ENCODE measurements at regions not wholly inside any gene's neighbourhood (a gene's known extent, or its start where the extent isn't known, plus 50 kb on each side); places are given as distances from the start of the nearest gene placed in this dataset.
A peak's percentile ranks its signal among the peaks of the same experiment; 100 is the strongest.

GRCh38 chrX:40933706-40934425 is 151.4 kb upstream of the USP9X start:
- no peaks in the 10 kb centered on the region for H3K36me3 Mint-ChIP-seq (ENCODE audit: low read depth, unreplicated experiment)
- peaks cover 11% of the 10 kb centered on the region for H3K4me1 Mint-ChIP-seq (ENCODE audit: low read depth, unreplicated experiment)
- H3K9me3 ChIP-seq (ENCODE audit: insufficient read depth, low read depth, low read length) = no peaks in the 10 kb centered on the region
- H3K4me2 ChIP-seq (ENCODE audit: low read length) = peak overlapping the region; percentile 88
- peak; percentile 66 for FAIRE-seq
- H3K4me3 Mint-ChIP-seq (ENCODE audit: unreplicated experiment) = peak overlapping the region; percentile 27
- H3K27ac Mint-ChIP-seq (ENCODE audit: unreplicated experiment) = peak overlapping the region; percentile 96
- no peaks in the 10 kb centered on the region for H3K79me2 ChIP-seq (ENCODE audit: insufficient read depth, low read length)
- H3K4me1 ChIP-seq (ENCODE audit: insufficient read depth, low read length) = peaks cover 9% of the 10 kb centered on the region
- no peaks in the 10 kb centered on the region for H3K27me3 ChIP-seq (ENCODE audit: insufficient read depth, low read length)
- H3K9me3 Mint-ChIP-seq (ENCODE audit: unreplicated experiment) = no peaks in the 10 kb centered on the region
- H3K36me3 ChIP-seq (ENCODE audit: insufficient read depth, low read length) = no peaks in the 10 kb centered on the region
- H2AFZ ChIP-seq (ENCODE audit: low read depth, low read length) = peak overlapping the region; percentile 50
- H3K9ac ChIP-seq (ENCODE audit: low read length) = peak overlapping the region; percentile 83
- H3K27me3 Mint-ChIP-seq (ENCODE audit: low read depth, unreplicated experiment) = no peaks in the 10 kb centered on the region
- H3K27ac ChIP-seq (ENCODE audit: low read depth, low read length) = peak overlapping the region; percentile 81
- DNase-seq (ENCODE audit: low read depth) = peak; percentile 68
- TF ChIP-seq, protein P1, sequence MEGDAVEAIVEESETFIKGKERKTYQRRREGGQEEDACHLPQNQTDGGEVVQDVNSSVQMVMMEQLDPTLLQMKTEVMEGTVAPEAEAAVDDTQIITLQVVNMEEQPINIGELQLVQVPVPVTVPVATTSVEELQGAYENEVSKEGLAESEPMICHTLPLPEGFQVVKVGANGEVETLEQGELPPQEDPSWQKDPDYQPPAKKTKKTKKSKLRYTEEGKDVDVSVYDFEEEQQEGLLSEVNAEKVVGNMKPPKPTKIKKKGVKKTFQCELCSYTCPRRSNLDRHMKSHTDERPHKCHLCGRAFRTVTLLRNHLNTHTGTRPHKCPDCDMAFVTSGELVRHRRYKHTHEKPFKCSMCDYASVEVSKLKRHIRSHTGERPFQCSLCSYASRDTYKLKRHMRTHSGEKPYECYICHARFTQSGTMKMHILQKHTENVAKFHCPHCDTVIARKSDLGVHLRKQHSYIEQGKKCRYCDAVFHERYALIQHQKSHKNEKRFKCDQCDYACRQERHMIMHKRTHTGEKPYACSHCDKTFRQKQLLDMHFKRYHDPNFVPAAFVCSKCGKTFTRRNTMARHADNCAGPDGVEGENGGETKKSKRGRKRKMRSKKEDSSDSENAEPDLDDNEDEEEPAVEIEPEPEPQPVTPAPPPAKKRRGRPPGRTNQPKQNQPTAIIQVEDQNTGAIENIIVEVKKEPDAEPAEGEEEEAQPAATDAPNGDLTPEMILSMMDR (IDR thresholded peaks at IDR 0.05; ENCODE audit: insufficient read depth, low read depth, low read length) = no peak
- no peak for TF ChIP-seq EZH2 (IDR thresholded peaks at IDR 0.05; ENCODE audit: insufficient read depth, low read length)
- H3K4me3 ChIP-seq (ENCODE audit: insufficient read depth, low read depth, low read length) = peak overlapping the region; percentile 50
- H4K20me1 ChIP-seq (ENCODE audit: insufficient read depth, low read length) = no peaks in the 10 kb centered on the region

DNA sequence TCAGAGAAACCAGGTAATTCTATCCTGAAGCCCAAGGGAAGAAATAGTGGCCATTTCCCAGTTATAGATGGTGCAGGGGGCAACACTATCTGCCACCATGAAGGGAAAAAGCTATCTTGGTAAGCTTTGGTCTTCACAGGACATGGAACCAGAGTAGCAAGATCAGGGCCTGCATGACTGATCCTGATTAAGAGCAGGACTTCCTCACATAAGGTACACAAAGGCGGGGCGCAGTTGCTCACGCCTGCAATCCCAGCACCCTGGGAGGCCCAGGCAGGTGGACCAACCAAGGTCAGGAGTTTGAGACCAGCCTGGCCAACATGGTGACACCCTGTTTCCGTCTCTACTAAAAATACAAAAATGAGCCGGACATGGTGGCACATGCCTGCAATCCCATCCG is 148.4 kb upstream of the USP9X start:
- no peaks in the 10 kb centered on the region for H3K36me3 ChIP-seq (ENCODE audit: insufficient read depth, low read length)
- FAIRE-seq (no peak), DNase-seq (ENCODE audit: low read depth) (no peak)
- no peaks in the 10 kb centered on the region for H4K20me1 ChIP-seq (ENCODE audit: insufficient read depth, low read length)
- H3K9me3 ChIP-seq (ENCODE audit: insufficient read depth, low read depth, low read length) = no peaks in the 10 kb centered on the region
- no peaks in the 10 kb centered on the region for H3K27me3 Mint-ChIP-seq (ENCODE audit: low read depth, unreplicated experiment)
- H3K36me3 Mint-ChIP-seq (ENCODE audit: low read depth, unreplicated experiment) = no peaks in the 10 kb centered on the region
- peaks cover 9% of the 10 kb centered on the region for H3K4me1 ChIP-seq (ENCODE audit: insufficient read depth, low read length)
- H3K4me2 ChIP-seq (ENCODE audit: low read length) = no peak overlapping the region
- H3K9me3 Mint-ChIP-seq (ENCODE audit: unreplicated experiment) = no peaks in the 10 kb centered on the region
- H3K4me3 ChIP-seq (ENCODE audit: insufficient read depth, low read depth, low read length) = no peak overlapping the region
- no peaks in the 10 kb centered on the region for H3K79me2 ChIP-seq (ENCODE audit: insufficient read depth, low read length)
- no peak overlapping the region for H3K27ac Mint-ChIP-seq (ENCODE audit: unreplicated experiment)
- TF ChIP-seq, protein P1 (IDR thresholded peaks at IDR 0.05; ENCODE audit: insufficient read depth, low read depth, low read length) = no peak
- no peak for TF ChIP-seq EZH2 (IDR thresholded peaks at IDR 0.05; ENCODE audit: insufficient read depth, low read length)
- H3K4me1 Mint-ChIP-seq (ENCODE audit: low read depth, unreplicated experiment) = peaks cover 9% of the 10 kb centered on the region
- no peaks in the 10 kb centered on the region for H3K27me3 ChIP-seq (ENCODE audit: insufficient read depth, low read length)
- no peak overlapping the region for H3K27ac ChIP-seq (ENCODE audit: low read depth, low read length)
- H2AFZ ChIP-seq (ENCODE audit: low read depth, low read length) = no peak overlapping the region
- no peak overlapping the region for H3K4me3 Mint-ChIP-seq (ENCODE audit: unreplicated experiment)
- no peak overlapping the region for H3K9ac ChIP-seq (ENCODE audit: low read length)

DNA sequence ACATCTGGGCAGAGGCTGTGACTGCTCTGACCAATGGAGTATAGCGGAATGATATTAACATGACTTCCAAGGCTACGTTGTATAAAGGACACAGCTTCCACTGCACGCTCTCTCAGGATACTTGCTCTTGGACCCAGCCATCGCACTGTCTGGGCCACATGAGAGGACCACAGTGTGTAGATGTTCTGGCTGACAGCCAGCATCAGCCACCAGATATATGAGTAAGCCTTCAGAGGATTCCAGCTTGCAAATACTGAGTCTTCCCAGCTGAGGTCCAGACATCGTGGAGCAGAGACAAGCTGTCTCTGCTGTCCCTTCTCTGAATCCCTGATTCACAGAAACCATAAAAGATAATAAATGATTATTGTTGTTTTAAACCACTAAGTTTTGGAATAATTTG is 146.8 kb upstream of the USP9X start:
- Histone ChIP-seq H4K20me1 (ENCODE audit: insufficient read depth, low read length) (no peaks in the 10 kb centered on the region), H3K79me2 (ENCODE audit: insufficient read depth, low read length) (no peaks in the 10 kb centered on the region), H3K27me3 (ENCODE audit: insufficient read depth, low read length) (no peaks in the 10 kb centered on the region), H3K9ac (ENCODE audit: low read length) (no peak overlapping the region), H3K36me3 (ENCODE audit: insufficient read depth, low read length) (no peaks in the 10 kb centered on the region), H3K4me2 (ENCODE audit: low read length) (no peak overlapping the region), H3K9me3 (ENCODE audit: insufficient read depth, low read depth, low read length) (no peaks in the 10 kb centered on the region), H3K27ac (ENCODE audit: low read depth, low read length) (no peak overlapping the region), H3K4me3 (ENCODE audit: insufficient read depth, low read depth, low read length) (no peak overlapping the region), H2AFZ (ENCODE audit: low read depth, low read length) (no peak overlapping the region), H3K4me1 (ENCODE audit: insufficient read depth, low read length) (peaks cover 6% of the 10 kb centered on the region)
- peak; percentile 50 for DNase-seq (ENCODE audit: low read depth)
- Mint-ChIP-seq H3K27me3 (ENCODE audit: low read depth, unreplicated experiment) (no peaks in the 10 kb centered on the region), H3K36me3 (ENCODE audit: low read depth, unreplicated experiment) (no peaks in the 10 kb centered on the region), H3K27ac (ENCODE audit: unreplicated experiment) (peak overlapping the region; percentile 62), H3K9me3 (ENCODE audit: unreplicated experiment) (no peaks in the 10 kb centered on the region), H3K4me1 (ENCODE audit: low read depth, unreplicated experiment) (peaks cover 3% of the 10 kb centered on the region), H3K4me3 (ENCODE audit: unreplicated experiment) (no peak overlapping the region)
- no peak for FAIRE-seq
- TF ChIP-seq EZH2 (IDR thresholded peaks at IDR 0.05; ENCODE audit: insufficient read depth, low read length) = no peak
- TF ChIP-seq, protein P1 (IDR thresholded peaks at IDR 0.05; ENCODE audit: insufficient read depth, low read depth, low read length) = no peak
